SH-SY5Y (cell line): ENCODE measurements at regions not wholly inside any gene's neighbourhood (a gene's known extent, or its start where the extent isn't known, plus 50 kb on each side); places are given as distances from the start of the nearest gene placed in this dataset.

ENCODE experiments used
- GATA2 ChIP-seq: IDR thresholded peaks from 2 replicates; pipeline ENCODE4 v1.6.1; 2011; ENCODE audit warnings: mild to moderate bottlenecking, low read depth, low read length
- GATA3 ChIP-seq: IDR thresholded peaks from 2 replicates; pipeline ENCODE4 v1.6.1; 2011; ENCODE audit warnings: low read depth, mild to moderate bottlenecking, low read length, moderate library complexity

- TF ChIP-seq GATA3 (no peak), GATA2 (no peak)
Measured at GRCh38 chr1:177596485-177596884, 373.4 kb downstream of the SEC16B start.
